C4-2B (cell line): ENCODE measurements at regions not wholly inside any gene's neighbourhood (a gene's known extent, or its start where the extent isn't known, plus 50 kb on each side); places are given as distances from the start of the nearest gene placed in this dataset.
"Not testable (repeated sequence)": the region's sequence is repeated elsewhere in the genome, so short reads cannot be mapped to it uniquely, and the experiment has no call there.

Source experiments
- H3K27ac ChIP-seq: fragments of 450-650 bp; 2 replicates; pipeline ENCODE4 v1.5.1; 2017
- ZFX ChIP-seq: fragments of 450-650 bp; IDR thresholded peaks from 2 replicates; pipeline ENCODE4 v1.6.1; 2017
- TF ChIP-seq, protein P1 (sequence below): fragments of 450-650 bp; conservative IDR thresholded peaks from 2 replicates; pipeline ENCODE4 v1.5.1; 2017; ENCODE audit warnings: mild to moderate bottlenecking

DNA sequence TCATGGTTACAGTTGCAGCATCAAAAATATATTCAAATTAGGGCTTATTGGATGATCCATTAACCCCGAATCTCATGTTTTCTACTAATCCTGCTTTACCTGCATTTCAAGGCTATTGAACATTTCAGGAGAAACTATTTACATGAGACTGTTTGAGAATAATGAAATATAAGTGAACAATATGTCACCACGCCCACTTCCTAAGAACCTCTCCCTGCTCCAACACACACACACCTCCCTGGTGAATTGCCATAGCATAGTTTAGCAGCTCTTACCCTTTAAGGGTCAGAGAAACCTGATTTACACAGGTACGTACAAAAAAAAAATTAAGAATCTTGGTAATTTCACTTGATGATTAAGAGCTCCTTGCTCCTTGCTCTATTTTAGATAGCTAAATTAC, 113.4 kb downstream of the ANXA5 start:
- no peak overlapping the region for H3K27ac ChIP-seq
- TF ChIP-seq ZFX = no peak
- TF ChIP-seq, protein P1, sequence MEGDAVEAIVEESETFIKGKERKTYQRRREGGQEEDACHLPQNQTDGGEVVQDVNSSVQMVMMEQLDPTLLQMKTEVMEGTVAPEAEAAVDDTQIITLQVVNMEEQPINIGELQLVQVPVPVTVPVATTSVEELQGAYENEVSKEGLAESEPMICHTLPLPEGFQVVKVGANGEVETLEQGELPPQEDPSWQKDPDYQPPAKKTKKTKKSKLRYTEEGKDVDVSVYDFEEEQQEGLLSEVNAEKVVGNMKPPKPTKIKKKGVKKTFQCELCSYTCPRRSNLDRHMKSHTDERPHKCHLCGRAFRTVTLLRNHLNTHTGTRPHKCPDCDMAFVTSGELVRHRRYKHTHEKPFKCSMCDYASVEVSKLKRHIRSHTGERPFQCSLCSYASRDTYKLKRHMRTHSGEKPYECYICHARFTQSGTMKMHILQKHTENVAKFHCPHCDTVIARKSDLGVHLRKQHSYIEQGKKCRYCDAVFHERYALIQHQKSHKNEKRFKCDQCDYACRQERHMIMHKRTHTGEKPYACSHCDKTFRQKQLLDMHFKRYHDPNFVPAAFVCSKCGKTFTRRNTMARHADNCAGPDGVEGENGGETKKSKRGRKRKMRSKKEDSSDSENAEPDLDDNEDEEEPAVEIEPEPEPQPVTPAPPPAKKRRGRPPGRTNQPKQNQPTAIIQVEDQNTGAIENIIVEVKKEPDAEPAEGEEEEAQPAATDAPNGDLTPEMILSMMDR = no peak

DNA sequence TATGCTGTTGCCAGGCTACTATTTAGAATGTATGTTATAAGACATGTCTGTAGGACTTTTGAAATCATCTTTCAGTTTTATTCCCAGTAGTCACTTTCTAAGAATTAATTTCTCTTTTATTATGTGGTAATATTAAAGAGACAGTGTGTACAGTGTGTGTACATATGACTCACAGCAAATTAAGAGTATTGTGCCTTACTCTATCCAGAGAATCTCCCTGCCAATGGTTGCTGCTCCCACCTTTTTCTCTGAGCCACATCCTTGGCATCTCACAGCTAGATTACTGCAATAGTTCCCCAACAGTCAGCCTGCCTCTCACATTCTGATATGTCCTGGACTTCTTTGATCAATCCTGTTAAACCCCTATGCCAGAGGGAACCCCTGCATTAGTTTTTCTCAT, 114.5 kb downstream of the ANXA5 start:
- TF ChIP-seq, protein P1 = no peak
- TF ChIP-seq ZFX = no peak
- H3K27ac ChIP-seq = no peak overlapping the region

DNA sequence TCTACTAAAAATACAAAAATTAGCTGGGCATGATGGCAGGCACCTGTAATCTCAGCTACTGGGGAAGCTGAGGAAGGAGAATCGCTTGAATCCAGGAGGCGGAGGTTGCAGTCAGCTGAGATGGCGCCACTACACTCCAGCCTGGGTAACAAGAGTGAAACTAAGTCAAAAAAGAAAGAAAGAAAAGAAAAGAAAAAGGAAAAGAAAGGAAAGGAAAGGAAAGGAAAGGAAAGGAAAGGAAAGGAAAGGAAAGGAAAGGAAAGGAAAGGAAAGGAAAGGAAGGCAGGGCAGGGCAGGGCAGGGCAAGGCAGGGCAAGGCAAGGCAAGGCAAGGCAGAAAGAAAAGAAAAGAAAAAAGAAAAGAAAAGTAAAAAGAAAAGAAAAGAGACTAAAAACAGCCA, 121.4 kb downstream of the ANXA5 start:
- not testable (repeated sequence) for H3K27ac ChIP-seq

DNA sequence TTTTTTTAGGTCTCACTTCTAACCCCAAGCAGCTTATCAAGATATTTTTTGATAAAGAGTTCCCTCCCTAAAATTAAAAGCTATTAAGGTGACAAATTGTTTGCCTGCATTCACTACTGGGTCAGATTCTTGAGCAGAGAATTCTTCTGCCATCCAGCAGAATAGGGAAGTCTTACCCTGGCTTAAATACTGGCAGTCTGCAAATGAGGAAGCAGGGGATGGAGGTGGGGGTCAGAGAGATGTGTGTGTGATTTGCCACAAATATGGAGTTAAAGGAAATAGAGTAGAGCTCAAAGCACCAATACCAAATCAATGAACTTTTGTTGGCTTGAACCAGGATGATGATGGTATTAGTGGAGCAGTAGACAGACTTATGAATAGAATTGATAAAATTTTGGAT, 122.2 kb downstream of the ANXA5 start:
- no peak overlapping the region for H3K27ac ChIP-seq
- TF ChIP-seq, protein P1 = no peak
- no peak for TF ChIP-seq ZFX

DNA sequence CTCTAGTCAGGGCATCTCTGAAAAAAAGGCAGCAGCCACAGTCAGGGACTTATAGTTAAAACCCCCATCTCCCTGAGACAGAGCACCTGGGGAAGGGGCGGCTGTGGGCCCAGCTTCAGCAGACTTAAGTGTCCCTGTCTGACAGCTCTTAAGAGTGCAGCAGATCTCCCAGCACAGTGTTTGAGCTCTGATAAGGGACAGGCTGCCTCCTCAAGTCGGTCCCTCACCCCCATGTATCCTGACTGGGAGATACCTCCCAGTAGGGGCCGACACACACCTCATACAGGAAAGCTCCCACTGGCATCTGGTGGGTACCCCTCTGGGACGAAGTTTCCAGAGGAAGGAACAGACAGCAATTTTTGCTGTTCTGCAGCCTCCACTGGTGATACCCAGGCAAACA, 129.0 kb downstream of the ANXA5 start:
- no peak overlapping the region for H3K27ac ChIP-seq
- no peak for TF ChIP-seq ZFX
- TF ChIP-seq, protein P1 = no peak

DNA sequence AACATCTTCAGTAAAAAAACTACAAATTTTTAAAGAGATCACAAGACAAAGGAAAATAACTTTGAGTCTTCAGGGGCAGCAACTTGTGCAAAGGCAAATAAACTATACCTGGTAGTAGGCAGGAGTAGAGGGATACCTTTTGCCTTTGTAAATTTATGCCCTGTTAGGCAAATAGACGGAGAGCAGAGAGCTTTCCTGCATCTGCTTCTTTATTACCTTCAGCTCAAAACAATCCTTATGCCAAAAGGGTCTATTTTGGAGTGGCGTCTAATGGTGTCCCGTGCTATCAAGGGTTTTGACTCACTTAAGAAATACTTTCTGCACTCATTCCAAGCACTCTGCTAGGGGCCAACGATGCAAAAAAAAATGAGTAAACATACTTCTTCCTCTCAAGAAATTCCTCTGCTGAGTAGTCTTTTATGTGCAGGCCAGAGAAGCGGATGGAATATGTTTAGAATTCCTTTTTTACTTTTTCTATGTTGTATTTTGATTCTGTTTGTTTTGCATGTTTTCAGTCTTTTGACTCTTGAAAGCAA, 131.9 kb downstream of the ANXA5 start:
- TF ChIP-seq, protein P1 = no peak
- TF ChIP-seq ZFX = no peak
- no peak overlapping the region for H3K27ac ChIP-seq

DNA sequence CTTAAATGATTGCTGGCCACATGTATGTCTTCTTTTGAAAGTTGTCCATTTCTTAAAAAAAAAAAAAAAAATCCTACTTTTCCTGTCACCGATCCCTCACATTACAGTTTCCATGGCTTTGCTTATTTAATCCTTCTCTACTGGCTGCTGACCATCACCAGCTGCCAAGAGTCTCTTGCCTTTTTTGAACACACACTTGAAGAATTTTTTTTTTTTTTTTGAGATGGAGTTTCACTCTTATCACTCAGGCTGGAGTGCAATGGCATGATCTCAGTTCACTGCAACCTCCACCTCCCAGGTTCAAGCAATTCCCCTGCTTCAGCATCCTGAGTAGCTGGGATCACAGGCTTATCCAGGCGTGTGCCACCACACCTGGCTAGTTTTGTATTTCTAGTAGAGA, 134.0 kb downstream of the ANXA5 start:
- no peak for TF ChIP-seq ZFX
- TF ChIP-seq, protein P1 = no peak
- H3K27ac ChIP-seq = no peak overlapping the region

DNA sequence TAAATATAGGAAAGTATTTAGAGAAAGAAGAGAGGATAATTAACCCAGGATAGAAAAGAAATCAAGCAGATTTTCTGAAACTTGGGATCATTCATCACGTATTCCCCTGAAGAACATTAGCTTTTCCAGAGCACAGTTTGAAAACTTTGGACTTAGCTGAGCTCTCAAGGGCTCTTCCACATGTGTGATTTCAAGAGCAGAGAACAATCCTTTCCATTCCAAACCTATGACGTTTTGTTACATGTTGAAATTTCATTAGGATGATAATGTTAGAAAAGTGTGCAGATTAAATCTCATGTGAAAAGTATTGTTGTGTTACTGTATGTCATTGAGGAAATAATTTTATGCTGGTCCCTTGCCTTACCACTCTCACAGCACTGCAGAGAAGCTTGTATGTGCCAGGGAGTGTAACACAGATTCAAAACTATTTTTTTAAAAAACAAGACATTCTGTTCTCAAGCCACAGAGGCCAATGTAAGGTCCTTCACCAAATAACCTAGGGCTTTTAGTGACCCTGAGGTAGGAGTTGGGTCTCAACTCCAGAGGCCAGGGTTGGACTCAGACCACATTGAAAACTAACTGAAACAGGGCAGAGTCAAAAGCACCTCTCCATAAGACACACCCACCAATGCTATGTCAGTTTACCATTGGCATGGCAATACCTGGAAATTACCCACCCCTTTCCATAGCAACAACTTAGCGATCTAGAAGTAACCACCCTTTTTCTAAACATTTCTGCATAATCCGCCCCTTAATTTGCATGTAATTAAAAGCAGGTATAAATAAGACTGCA, 141.3 kb downstream of the ANXA5 start:
- no peak overlapping the region for H3K27ac ChIP-seq
- no peak for TF ChIP-seq ZFX
- TF ChIP-seq, protein P1 = no peak
